ENCODE measurements at regions not wholly inside any gene's neighbourhood (a gene's known extent, or its start where the extent isn't known, plus 50 kb on each side); places are given as distances from the start of the nearest gene placed in this dataset.

DNA sequence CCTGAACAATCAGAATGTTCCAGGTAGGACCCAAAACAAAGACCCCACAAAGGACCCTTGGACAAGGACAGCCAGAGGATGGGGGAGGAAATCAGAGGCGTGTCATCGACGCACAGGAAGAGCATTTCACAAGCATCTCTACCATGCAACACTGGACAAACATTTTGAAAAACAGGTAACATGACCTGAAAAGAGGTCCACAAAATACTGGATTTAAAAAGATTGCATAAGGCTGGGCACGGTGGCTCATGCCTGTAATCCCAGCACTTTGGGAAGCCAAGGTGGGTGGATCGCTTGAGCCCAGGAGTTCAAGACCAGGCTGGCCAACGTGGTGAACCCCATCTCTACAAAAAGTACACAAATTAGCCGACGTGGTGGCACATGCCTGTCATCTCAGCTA, 60.5 kb upstream of the RNF32 start:
- TF ChIP-seq, protein P1, sequence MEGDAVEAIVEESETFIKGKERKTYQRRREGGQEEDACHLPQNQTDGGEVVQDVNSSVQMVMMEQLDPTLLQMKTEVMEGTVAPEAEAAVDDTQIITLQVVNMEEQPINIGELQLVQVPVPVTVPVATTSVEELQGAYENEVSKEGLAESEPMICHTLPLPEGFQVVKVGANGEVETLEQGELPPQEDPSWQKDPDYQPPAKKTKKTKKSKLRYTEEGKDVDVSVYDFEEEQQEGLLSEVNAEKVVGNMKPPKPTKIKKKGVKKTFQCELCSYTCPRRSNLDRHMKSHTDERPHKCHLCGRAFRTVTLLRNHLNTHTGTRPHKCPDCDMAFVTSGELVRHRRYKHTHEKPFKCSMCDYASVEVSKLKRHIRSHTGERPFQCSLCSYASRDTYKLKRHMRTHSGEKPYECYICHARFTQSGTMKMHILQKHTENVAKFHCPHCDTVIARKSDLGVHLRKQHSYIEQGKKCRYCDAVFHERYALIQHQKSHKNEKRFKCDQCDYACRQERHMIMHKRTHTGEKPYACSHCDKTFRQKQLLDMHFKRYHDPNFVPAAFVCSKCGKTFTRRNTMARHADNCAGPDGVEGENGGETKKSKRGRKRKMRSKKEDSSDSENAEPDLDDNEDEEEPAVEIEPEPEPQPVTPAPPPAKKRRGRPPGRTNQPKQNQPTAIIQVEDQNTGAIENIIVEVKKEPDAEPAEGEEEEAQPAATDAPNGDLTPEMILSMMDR (IDR thresholded peaks at IDR 0.05): no peak
- TF ChIP-seq POLR2AphosphoS5 (IDR thresholded peaks at IDR 0.05; ENCODE audit: low read depth, low read length): no peak
- TF ChIP-seq, protein P2, sequence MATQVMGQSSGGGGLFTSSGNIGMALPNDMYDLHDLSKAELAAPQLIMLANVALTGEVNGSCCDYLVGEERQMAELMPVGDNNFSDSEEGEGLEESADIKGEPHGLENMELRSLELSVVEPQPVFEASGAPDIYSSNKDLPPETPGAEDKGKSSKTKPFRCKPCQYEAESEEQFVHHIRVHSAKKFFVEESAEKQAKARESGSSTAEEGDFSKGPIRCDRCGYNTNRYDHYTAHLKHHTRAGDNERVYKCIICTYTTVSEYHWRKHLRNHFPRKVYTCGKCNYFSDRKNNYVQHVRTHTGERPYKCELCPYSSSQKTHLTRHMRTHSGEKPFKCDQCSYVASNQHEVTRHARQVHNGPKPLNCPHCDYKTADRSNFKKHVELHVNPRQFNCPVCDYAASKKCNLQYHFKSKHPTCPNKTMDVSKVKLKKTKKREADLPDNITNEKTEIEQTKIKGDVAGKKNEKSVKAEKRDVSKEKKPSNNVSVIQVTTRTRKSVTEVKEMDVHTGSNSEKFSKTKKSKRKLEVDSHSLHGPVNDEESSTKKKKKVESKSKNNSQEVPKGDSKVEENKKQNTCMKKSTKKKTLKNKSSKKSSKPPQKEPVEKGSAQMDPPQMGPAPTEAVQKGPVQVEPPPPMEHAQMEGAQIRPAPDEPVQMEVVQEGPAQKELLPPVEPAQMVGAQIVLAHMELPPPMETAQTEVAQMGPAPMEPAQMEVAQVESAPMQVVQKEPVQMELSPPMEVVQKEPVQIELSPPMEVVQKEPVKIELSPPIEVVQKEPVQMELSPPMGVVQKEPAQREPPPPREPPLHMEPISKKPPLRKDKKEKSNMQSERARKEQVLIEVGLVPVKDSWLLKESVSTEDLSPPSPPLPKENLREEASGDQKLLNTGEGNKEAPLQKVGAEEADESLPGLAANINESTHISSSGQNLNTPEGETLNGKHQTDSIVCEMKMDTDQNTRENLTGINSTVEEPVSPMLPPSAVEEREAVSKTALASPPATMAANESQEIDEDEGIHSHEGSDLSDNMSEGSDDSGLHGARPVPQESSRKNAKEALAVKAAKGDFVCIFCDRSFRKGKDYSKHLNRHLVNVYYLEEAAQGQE (IDR thresholded peaks at IDR 0.05; ENCODE audit: insufficient read depth in 1 of 2, low read depth in 2 of 2, low read length in 1 of 2): no peak
- no peak for TF ChIP-seq TCF7L2 (IDR thresholded peaks at IDR 0.05; ENCODE audit: low read depth, low read length)
- no peak for TF ChIP-seq SIN3A (IDR thresholded peaks at IDR 0.05; ENCODE audit: borderline replicate concordance, insufficient read depth, low read depth, low read length)

Measured in Panc1 (cell line).